GM19025 (cell line): ENCODE measurements at regions not wholly inside any gene's neighbourhood (a gene's known extent, or its start where the extent isn't known, plus 50 kb on each side); places are given as distances from the start of the nearest gene placed in this dataset.
"Not testable (repeated sequence)": the region's sequence is repeated elsewhere in the genome, so short reads cannot be mapped to it uniquely, and the experiment has no call there.

Source experiments
- ATAC-seq: cut with Tn5 transposase; IDR thresholded peaks from one replicate; pipeline ENCODE4 v1.9.1; 2021; ENCODE audit warnings: mild to moderate bottlenecking, low read depth, moderate library complexity; ENCODE audit not compliant: unreplicated experiment

- no peak for ATAC-seq
These were observed 113.3 kb upstream of the JCAD start for GRCh38 chr10:30172673-30173072.

GRCh38 chr10:30172091-30172490 is 112.7 kb upstream of the JCAD start:
- ATAC-seq, result no peak

GRCh38 chr10:30171601-30172000 is 112.2 kb upstream of the JCAD start:
- ATAC-seq, result no peak

- ATAC-seq, result no peak
These were observed 111.4 kb upstream of the JCAD start for GRCh38 chr10:30170814-30171213.

GRCh38 chr10:30170146-30170545 is 110.8 kb upstream of the JCAD start:
- ATAC-seq, result no peak

- ATAC-seq, result no peak
These were observed 110.0 kb upstream of the JCAD start for GRCh38 chr10:30169342-30169741.

GRCh38 chr10:30166929-30167328 is 107.5 kb upstream of the JCAD start:
- ATAC-seq, result no peak

- ATAC-seq, result not testable (repeated sequence)
These were observed 104.0 kb upstream of the JCAD start for GRCh38 chr10:30163410-30163809.

- not testable (repeated sequence) for ATAC-seq
These were observed 103.4 kb upstream of the JCAD start for GRCh38 chr10:30162796-30163195.

GRCh38 chr10:30160271-30160982 is 101.0 kb upstream of the JCAD start:
- ATAC-seq, result no peak

GRCh38 chr10:30159614-30160013 is 100.2 kb upstream of the JCAD start:
- not testable (repeated sequence) for ATAC-seq

- no peak for ATAC-seq
These were observed 99.1 kb upstream of the JCAD start for GRCh38 chr10:30158325-30158960.

- ATAC-seq, result no peak
These were observed 96.0 kb upstream of the JCAD start for GRCh38 chr10:30155401-30155800.

- ATAC-seq, result no peak
These were observed 95.2 kb upstream of the JCAD start for GRCh38 chr10:30154561-30154960.

GRCh38 chr10:30154126-30154525 is 94.7 kb upstream of the JCAD start:
- no peak for ATAC-seq

GRCh38 chr10:30151581-30152389 is 92.4 kb upstream of the JCAD start:
- no peak for ATAC-seq

- no peak for ATAC-seq
These were observed 82.0 kb upstream of the JCAD start for GRCh38 chr10:30141423-30141822.

- no peak for ATAC-seq
These were observed 75.0 kb upstream of the JCAD start for GRCh38 chr10:30134171-30134945.

- no peak for ATAC-seq
These were observed 73.8 kb upstream of the JCAD start for GRCh38 chr10:30133198-30133597.

- not testable (repeated sequence) for ATAC-seq
These were observed 72.0 kb upstream of the JCAD start for GRCh38 chr10:30131369-30131768.

- ATAC-seq, result not testable (repeated sequence)
These were observed 69.9 kb upstream of the JCAD start for GRCh38 chr10:30129326-30129725.
